Subcutaneous abdominal adipose tissue (tissue), 5 donors: ENCODE measurements at regions not wholly inside any gene's neighbourhood (a gene's known extent, or its start where the extent isn't known, plus 50 kb on each side); places are given as distances from the start of the nearest gene placed in this dataset.

ENCODE experiments used
- H3K27ac ChIP-seq: one replicate; pipeline ENCODE4 v1.7.0; 2013; ENCODE audit warnings: low read depth, mild to moderate bottlenecking, inconsistent platforms, low read length, moderate library complexity
- H3K27me3 ChIP-seq, 5 donors: one replicate each; pipeline ENCODE4 v1.7.0; 2013; ENCODE audit warnings: low read length in 5 of 5, inconsistent platforms in 1 of 5; ENCODE audit not compliant: control insufficient read depth in 5 of 5, insufficient read depth in 4 of 5
- H3K36me3 ChIP-seq, 5 donors: one replicate each; pipeline ENCODE4 v1.7.0; 2013; ENCODE audit warnings: low read length in 5 of 5; ENCODE audit not compliant: control insufficient read depth in 5 of 5, insufficient read depth in 5 of 5
- H3K4me1 ChIP-seq, 5 donors: one replicate each; pipeline ENCODE4 v1.7.0; 2013; ENCODE audit warnings: low read length in 5 of 5, mild to moderate bottlenecking in 3 of 5, moderate library complexity in 1 of 5; ENCODE audit not compliant: control insufficient read depth in 5 of 5, insufficient read depth in 5 of 5
- H3K4me3 ChIP-seq, 5 donors: one replicate each; pipeline ENCODE4 v1.7.0; 2013; ENCODE audit warnings: low read length in 5 of 5, low read depth in 1 of 5
- H3K9ac ChIP-seq, 5 donors: one replicate each; pipeline ENCODE4 v1.7.0; 2013; ENCODE audit warnings: low read length in 5 of 5, mild to moderate bottlenecking in 4 of 5, moderate library complexity in 3 of 5
- H3K9me3 ChIP-seq, 5 donors: one replicate each; pipeline ENCODE4 v1.7.0; 2013; ENCODE audit warnings: low read length in 5 of 5; ENCODE audit not compliant: control insufficient read depth in 5 of 5
- donor health status: healthy.
- donor health status: healthy.
- donor health status: healthy.
- donor health status: healthy.
- donor health status: healthy.

GRCh38 chr3:194200422-194201081 is 64.6 kb downstream of the HES1 start:
- Histone ChIP-seq H3K4me1 (peaks cover 0 to 12% (median 6%) of the 10 kb centered on the region in 5 donors), H3K9ac (no peak overlapping the region), H3K27ac (no peak overlapping the region), H3K4me3 (no peak overlapping the region), H3K36me3 (no peaks in the 10 kb centered on the region), H3K9me3 (no peaks in the 10 kb centered on the region), H3K27me3 (peaks cover 0 to 27% (median 13%) of the 10 kb centered on the region in 5 donors)

DNA sequence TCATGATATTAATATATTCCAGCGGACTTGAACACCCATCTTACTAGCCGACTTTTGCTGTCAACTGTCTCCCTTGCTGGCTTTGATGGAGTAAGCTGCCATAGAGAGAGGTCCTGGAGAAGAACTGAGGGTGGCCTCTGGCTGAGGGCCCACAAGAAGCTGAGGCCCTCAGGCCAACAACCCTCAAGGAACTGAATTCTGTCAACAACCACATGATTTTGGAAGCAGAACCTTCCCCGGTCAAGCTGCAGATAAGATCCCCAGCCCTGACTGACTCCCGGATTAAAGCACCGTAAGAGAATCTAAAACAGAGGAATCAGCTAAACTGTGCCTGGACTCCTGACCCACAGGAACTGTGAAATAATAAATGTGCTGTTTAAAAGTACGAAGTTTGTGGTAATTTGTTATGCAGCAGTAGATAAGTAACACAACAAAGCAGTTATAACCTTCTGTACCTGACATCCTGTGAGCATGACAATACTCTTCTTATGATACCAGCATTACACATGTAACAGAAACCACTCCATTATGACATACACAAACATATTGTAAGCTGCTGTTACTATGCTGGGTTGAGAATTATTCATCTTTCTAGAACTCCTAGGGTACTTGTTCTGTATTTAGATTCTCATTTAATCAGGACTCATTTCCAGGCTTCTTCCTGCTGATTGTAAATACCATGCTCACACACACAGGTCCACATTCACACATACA is 66.2 kb downstream of the HES1 start:
- H3K27ac ChIP-seq, result no peak overlapping the region

DNA sequence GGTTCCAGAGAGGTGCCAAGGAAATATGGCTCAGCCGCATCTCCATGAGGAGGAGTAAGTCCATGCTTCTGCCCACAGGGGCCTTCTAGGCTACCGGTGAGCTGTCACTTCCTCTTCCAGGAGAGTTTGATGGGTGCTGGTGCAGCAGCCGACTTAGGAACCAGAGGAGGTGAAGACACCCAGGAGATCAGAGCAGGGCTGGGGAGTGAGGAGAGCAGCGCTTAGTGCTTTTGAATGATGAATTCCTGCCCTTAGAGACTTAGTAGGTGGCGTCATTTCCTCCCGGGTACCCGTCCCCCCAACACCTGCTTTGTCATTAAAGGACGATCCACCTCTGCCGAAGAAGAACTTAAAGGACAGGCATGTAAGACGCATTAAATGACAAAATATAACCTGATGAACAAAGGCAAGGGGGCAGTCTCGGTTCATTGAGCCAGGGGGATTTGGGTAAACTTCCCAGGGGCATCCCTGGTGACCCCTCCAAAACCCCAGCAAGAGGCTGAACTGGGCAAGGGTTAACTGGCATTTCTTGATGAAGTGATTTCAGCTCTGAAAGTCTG is 67.6 kb downstream of the HES1 start:
- no peak overlapping the region for H3K27ac ChIP-seq
- no peak overlapping the region for H3K9ac ChIP-seq
- H3K4me3 ChIP-seq, result peak overlapping the region in 2 of 5 donors; percentile 8 to 23
- H3K27me3 ChIP-seq, result peaks cover 0 to 21% (median 13%) of the 10 kb centered on the region in 5 donors
- H3K36me3 ChIP-seq, result no peaks in the 10 kb centered on the region
- no peaks in the 10 kb centered on the region for H3K9me3 ChIP-seq
- H3K4me1 ChIP-seq, result peaks cover 2 to 17% (median 16%) of the 10 kb centered on the region in 5 donors

More for the DNA sequence above, 66.2 kb downstream of the HES1 start:
- peaks cover 0 to 27% (median 13%) of the 10 kb centered on the region in 5 donors for H3K27me3 ChIP-seq
- H3K9ac ChIP-seq, result no peak overlapping the region
- H3K9me3 ChIP-seq, result no peaks in the 10 kb centered on the region
- peaks cover 2 to 17% (median 16%) of the 10 kb centered on the region in 5 donors for H3K4me1 ChIP-seq
- H3K36me3 ChIP-seq, result no peaks in the 10 kb centered on the region
- H3K4me3 ChIP-seq, result no peak overlapping the region

- no peak overlapping the region for H3K9ac ChIP-seq
- peaks cover 2 to 17% (median 16%) of the 10 kb centered on the region in 5 donors for H3K4me1 ChIP-seq
- H3K9me3 ChIP-seq, result no peaks in the 10 kb centered on the region
- H3K36me3 ChIP-seq, result no peaks in the 10 kb centered on the region
- peak overlapping the region in 2 of 5 donors; percentile 8 to 23 for H3K4me3 ChIP-seq
- no peak overlapping the region for H3K27ac ChIP-seq
- H3K27me3 ChIP-seq, result peaks cover 0 to 21% (median 13%) of the 10 kb centered on the region in 5 donors
Observed at GRCh38 chr3:194204042-194204987, 68.4 kb downstream of the HES1 start.

DNA sequence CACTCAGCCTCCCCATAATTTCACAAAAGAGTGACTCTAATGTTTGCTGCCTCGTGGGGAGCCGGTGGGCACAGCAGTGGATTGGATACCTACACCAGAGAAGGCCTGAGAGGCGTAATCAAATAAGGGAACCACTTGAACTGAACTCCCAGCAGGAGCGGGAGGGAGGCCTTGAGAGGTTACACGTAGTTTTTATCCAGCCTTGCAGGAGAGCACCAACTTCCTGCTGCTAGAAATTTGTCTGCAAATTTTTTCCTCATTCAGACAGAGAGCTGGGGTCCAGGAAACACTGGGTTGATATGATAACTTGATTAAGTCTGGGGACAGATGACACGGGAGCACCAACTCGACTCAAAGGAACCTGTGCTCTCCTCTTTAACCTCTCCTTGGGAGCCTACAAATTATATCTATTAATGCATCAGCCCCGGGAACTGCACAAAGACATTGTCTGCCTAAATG is 69.8 kb downstream of the HES1 start:
- H3K27me3 ChIP-seq, result peaks cover 0 to 21% (median 13%) of the 10 kb centered on the region in 5 donors
- H3K9me3 ChIP-seq, result no peaks in the 10 kb centered on the region
- no peak overlapping the region for H3K9ac ChIP-seq
- H3K4me3 ChIP-seq, result no peak overlapping the region
- no peaks in the 10 kb centered on the region for H3K36me3 ChIP-seq
- no peak overlapping the region for H3K27ac ChIP-seq
- H3K4me1 ChIP-seq, result peaks cover 2 to 17% (median 15%) of the 10 kb centered on the region in 5 donors

DNA sequence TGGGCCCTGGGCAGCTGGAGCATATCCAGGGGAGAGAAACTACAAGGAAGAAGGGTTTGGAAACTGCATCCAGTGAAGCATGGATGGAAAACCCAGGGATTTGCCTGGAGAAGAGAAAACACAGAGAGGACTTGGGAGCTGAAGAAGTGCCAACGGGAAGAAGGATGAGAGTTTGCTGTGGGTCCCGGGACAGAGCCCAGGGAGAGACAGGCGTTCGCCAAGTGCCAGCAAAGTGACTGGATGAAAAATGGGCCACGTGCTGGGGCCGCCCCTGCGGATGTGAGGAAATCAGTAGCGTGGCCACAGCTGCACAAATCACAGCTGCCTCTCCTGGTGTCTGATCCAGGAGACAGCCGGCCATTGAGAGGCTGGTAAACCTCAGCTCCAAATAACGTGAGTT is 70.4 kb downstream of the HES1 start:
- H3K36me3 ChIP-seq, result no peaks in the 10 kb centered on the region
- peaks cover 0 to 21% (median 13%) of the 10 kb centered on the region in 5 donors for H3K27me3 ChIP-seq
- no peak overlapping the region for H3K9ac ChIP-seq
- no peaks in the 10 kb centered on the region for H3K9me3 ChIP-seq
- H3K4me3 ChIP-seq, result peak overlapping the region in 1 of 5 donors; percentile 7
- H3K4me1 ChIP-seq, result peaks cover 2 to 17% (median 15%) of the 10 kb centered on the region in 5 donors
- no peak overlapping the region for H3K27ac ChIP-seq

DNA sequence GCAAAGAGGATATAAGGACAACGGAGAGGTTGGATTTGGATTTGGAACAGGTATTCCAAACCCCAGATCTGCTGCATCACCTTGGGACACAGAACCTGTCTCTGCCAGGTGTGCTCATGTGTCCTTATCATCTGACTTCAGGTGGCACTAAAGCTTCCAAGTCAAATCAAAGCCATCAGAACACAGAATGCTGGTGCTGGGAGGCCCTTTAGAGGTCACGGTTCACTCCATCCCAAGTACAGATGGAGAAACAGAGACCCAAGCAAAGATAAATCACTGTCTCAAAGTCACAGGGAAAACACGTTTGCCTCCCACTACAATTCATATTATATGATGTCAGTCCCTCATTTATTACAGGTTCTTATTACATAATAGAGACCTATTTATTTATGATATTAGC is 72.8 kb downstream of the HES1 start:
- no peak overlapping the region for H3K9ac ChIP-seq
- H3K9me3 ChIP-seq, result no peaks in the 10 kb centered on the region
- peaks cover 2 to 15% (median 13%) of the 10 kb centered on the region in 5 donors for H3K4me1 ChIP-seq
- H3K4me3 ChIP-seq, result no peak overlapping the region
- H3K36me3 ChIP-seq, result no peaks in the 10 kb centered on the region
- H3K27me3 ChIP-seq, result peaks cover 0 to 7% (median 2%) of the 10 kb centered on the region in 5 donors
- H3K27ac ChIP-seq, result no peak overlapping the region

- no peak overlapping the region for H3K27ac ChIP-seq
- no peaks in the 10 kb centered on the region for H3K27me3 ChIP-seq
- no peaks in the 10 kb centered on the region for H3K9me3 ChIP-seq
- no peak overlapping the region for H3K4me3 ChIP-seq
- H3K4me1 ChIP-seq, result peaks cover 0 to 3% (median 0%) of the 10 kb centered on the region in 5 donors
- H3K9ac ChIP-seq, result no peak overlapping the region
- no peaks in the 10 kb centered on the region for H3K36me3 ChIP-seq
Observed at GRCh38 chr3:194212161-194212844, 76.4 kb downstream of the HES1 start.

GRCh38 chr3:194212845-194213331 is 76.9 kb downstream of the HES1 start:
- no peaks in the 10 kb centered on the region for H3K9me3 ChIP-seq
- no peak overlapping the region for H3K9ac ChIP-seq
- H3K4me3 ChIP-seq, result no peak overlapping the region
- no peaks in the 10 kb centered on the region for H3K36me3 ChIP-seq
- H3K4me1 ChIP-seq, result peaks cover 0 to 3% (median 0%) of the 10 kb centered on the region in 5 donors
- H3K27ac ChIP-seq, result no peak overlapping the region
- H3K27me3 ChIP-seq, result no peaks in the 10 kb centered on the region
